SU-DHL-6 (cell line): ENCODE measurements at regions not wholly inside any gene's neighbourhood (a gene's known extent, or its start where the extent isn't known, plus 50 kb on each side); places are given as distances from the start of the nearest gene placed in this dataset.

ENCODE experiments used
- H2AFZ ChIP-seq: fragments of 200-600 bp; sonication (generic); 2 replicates; pipeline ENCODE4 v1.6.1; 2014; ENCODE audit warnings: low read depth, mild to moderate bottlenecking, moderate library complexity, mixed read lengths, antibody characterized with exemption, low read length; ENCODE audit not compliant: severe bottlenecking
- H3F3A ChIP-seq: fragments of 200-600 bp; shearing (Covaris generic); 2 replicates; pipeline ENCODE4 v1.6.0; 2016; ENCODE audit warnings: antibody characterized with exemption, mild to moderate bottlenecking; ENCODE audit not compliant: insufficient read depth
- H3K27ac ChIP-seq: fragments of 200-600 bp; sonication (generic); 2 replicates; pipeline ENCODE4 v1.5.1; 2016; ENCODE audit warnings: low read depth, mild to moderate bottlenecking, low read length, moderate library complexity, mixed read lengths
- H3K27me3 ChIP-seq: fragments of 200-600 bp; sonication (generic), shearing (Covaris generic); 2 replicates; pipeline ENCODE4 v1.6.0; 2014; ENCODE audit warnings: mild to moderate bottlenecking, low read length
- H3K36me3 ChIP-seq: fragments of 200-600 bp; sonication (generic); 2 replicates; pipeline ENCODE4 v1.6.1; 2014; ENCODE audit warnings: mild to moderate bottlenecking, low read length, mixed read lengths
- H3K4me2 ChIP-seq: fragments of 300-600, 200-600 bp; shearing (Covaris generic), sonication (generic); 2 replicates; pipeline ENCODE4 v1.6.0; 2014; ENCODE audit warnings: low read length, low read depth, mild to moderate bottlenecking; ENCODE audit not compliant: poor library complexity, severe bottlenecking
- H3K4me3 ChIP-seq: fragments of 200-600 bp; sonication (generic); 2 replicates; pipeline ENCODE4 v1.5.1; 2014; ENCODE audit warnings: antibody characterized with exemption, low read length, mild to moderate bottlenecking, mixed read lengths; ENCODE audit not compliant: insufficient read depth, poor library complexity, severe bottlenecking
- H3K79me2 ChIP-seq: fragments of 200-600 bp; sonication (generic); 2 replicates; pipeline ENCODE4 v1.6.1; 2014; ENCODE audit warnings: mild to moderate bottlenecking, low read length, moderate library complexity; ENCODE audit not compliant: insufficient read depth
- H3K9ac ChIP-seq: fragments of 200-600 bp; sonication (generic); 2 replicates; pipeline ENCODE4 v1.7.0; 2014; ENCODE audit warnings: mild to moderate bottlenecking, low read length
- H3K9me2 ChIP-seq: fragments of 200-600 bp; sonication (generic); replicated peaks from 2 replicates; pipeline ENCODE4 v1.6.1; 2014; ENCODE audit warnings: low read length; ENCODE audit not compliant: insufficient read depth
- H3K9me3 ChIP-seq: fragments of 200-600 bp; sonication (generic); 2 replicates; pipeline ENCODE4 v1.6.1; 2014; ENCODE audit warnings: low read length, mixed read lengths; ENCODE audit not compliant: insufficient read depth
- H4K20me1 ChIP-seq: fragments of 200-600 bp; sonication (generic); 2 replicates; pipeline ENCODE4 v1.6.1; 2014; ENCODE audit warnings: low read depth, mild to moderate bottlenecking, antibody characterized with exemption, low read length, moderate library complexity, mixed read lengths
- CTCF ChIP-seq: fragments of 200-600 bp; sonication (generic); IDR thresholded peaks from one replicate; pipeline ENCODE4 v1.5.1; 2017; ENCODE audit warnings: antibody characterized with exemption, mild to moderate bottlenecking, low read length, moderate library complexity; ENCODE audit not compliant: insufficient read depth, poor library complexity, severe bottlenecking
- EZH2phosphoT487 ChIP-seq: fragments of 200-600 bp; sonication (generic), shearing (Covaris generic); conservative IDR thresholded peaks from 2 replicates; pipeline ENCODE4 v1.6.1; 2018; ENCODE audit warnings: mild to moderate bottlenecking, antibody characterized with exemption, low read length, moderate library complexity, mixed read lengths

- Histone ChIP-seq H2AFZ (no peak overlapping the region), H3K27ac (no peak overlapping the region), H4K20me1 (no peaks in the 10 kb centered on the region), H3K4me3 (no peak overlapping the region), H3K4me2 (no peak overlapping the region), H3F3A (no peaks in the 10 kb centered on the region), H3K9me2 (no peaks in the 10 kb centered on the region), H3K27me3 (no peaks in the 10 kb centered on the region), H3K9me3 (no peaks in the 10 kb centered on the region), H3K9ac (no peak overlapping the region), H3K79me2 (no peaks in the 10 kb centered on the region), H3K36me3 (no peaks in the 10 kb centered on the region)
- no peak for TF ChIP-seq CTCF
- TF ChIP-seq EZH2phosphoT487, result no peak
Observed at GRCh38 chr14:98503086-98503815, 768.7 kb downstream of the BCL11B start.

- no peaks in the 10 kb centered on the region for H3K27me3 ChIP-seq
- no peaks in the 10 kb centered on the region for H3K36me3 ChIP-seq
- no peaks in the 10 kb centered on the region for H3F3A ChIP-seq
- no peaks in the 10 kb centered on the region for H3K9me3 ChIP-seq
- no peak for TF ChIP-seq CTCF
- TF ChIP-seq EZH2phosphoT487, result no peak
- H3K79me2 ChIP-seq, result no peaks in the 10 kb centered on the region
- H3K4me3 ChIP-seq, result no peak overlapping the region
- no peak overlapping the region for H2AFZ ChIP-seq
- H3K9ac ChIP-seq, result no peak overlapping the region
- H4K20me1 ChIP-seq, result no peaks in the 10 kb centered on the region
- H3K9me2 ChIP-seq, result no peaks in the 10 kb centered on the region
- H3K4me2 ChIP-seq, result no peak overlapping the region
- H3K27ac ChIP-seq, result no peak overlapping the region
Observed at GRCh38 chr14:98507264-98507663, 764.7 kb downstream of the BCL11B start.

- H3F3A ChIP-seq, result no peaks in the 10 kb centered on the region
- H3K9me2 ChIP-seq, result no peaks in the 10 kb centered on the region
- H3K4me2 ChIP-seq, result no peak overlapping the region
- H3K27ac ChIP-seq, result no peak overlapping the region
- H4K20me1 ChIP-seq, result no peaks in the 10 kb centered on the region
- H3K27me3 ChIP-seq, result no peaks in the 10 kb centered on the region
- H3K9ac ChIP-seq, result no peak overlapping the region
- H3K9me3 ChIP-seq, result no peaks in the 10 kb centered on the region
- H3K79me2 ChIP-seq, result no peaks in the 10 kb centered on the region
- no peak overlapping the region for H2AFZ ChIP-seq
- H3K36me3 ChIP-seq, result no peaks in the 10 kb centered on the region
- no peak for TF ChIP-seq CTCF
- TF ChIP-seq EZH2phosphoT487, result no peak
- no peak overlapping the region for H3K4me3 ChIP-seq
Observed at GRCh38 chr14:98510392-98510791, 761.6 kb downstream of the BCL11B start.
